HG03354 (cell line): ENCODE measurements at regions not wholly inside any gene's neighbourhood (a gene's known extent, or its start where the extent isn't known, plus 50 kb on each side); places are given as distances from the start of the nearest gene placed in this dataset.
"Not testable (repeated sequence)": the region's sequence is repeated elsewhere in the genome, so short reads cannot be mapped to it uniquely, and the experiment has no call there.

Source experiments
- ATAC-seq: cut with Tn5 transposase; IDR thresholded peaks from one replicate; pipeline ENCODE4 v1.9.1; 2021; ENCODE audit warnings: mild to moderate bottlenecking; ENCODE audit not compliant: unreplicated experiment, poor library complexity, severe bottlenecking

DNA sequence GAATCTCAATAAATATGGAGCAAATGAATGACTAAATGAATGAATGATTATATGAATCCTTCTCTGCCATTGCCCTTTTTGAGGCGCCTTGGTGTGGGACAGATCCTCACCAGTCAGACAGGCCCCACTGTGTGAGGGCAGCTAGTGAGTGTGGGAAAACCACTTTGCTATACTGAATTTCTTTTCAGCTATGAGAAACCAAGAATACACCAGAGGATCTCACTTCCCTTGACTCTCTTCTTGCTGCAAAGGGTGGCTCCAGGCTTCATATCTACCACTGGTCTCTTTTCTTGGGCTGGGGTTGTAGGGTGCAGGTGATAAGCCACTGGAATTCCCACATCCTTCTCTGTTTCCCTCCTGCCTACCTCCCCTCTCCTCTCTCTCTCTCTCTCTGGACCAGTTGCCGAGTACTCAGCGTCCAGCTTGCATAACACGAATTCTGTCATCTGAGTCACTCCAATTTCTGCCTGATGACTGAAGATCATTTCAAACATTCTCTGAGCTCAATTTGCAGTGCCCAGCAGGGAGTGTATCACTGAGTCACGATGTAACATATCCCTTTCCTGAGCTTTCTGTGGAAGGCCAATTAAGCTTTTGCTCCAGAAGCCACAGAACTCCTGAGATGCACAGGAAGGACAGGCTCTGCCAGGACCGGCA lies 304.3 kb upstream of the NCAM1 start:
- ATAC-seq: no peak

DNA sequence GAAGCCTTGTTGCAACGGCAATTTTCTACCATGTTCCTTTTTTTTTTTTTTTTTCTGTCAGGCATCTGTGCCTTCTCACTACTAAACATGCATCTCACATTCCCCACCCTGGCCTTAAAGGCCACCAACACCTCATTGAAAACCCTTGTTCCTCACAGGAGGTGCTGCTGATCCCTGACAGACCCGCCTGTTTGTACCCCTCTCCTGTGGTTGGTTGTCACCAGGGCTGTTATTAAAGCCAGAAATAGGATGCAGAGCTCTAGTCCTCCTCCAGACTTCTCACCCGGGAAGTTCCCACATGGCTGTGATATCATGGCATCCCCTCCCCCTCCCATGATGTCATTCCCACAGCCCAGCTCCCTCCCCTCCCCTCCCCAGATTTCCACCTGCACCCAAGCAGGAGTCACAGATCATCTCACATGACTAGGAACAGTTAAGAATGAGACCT lies 302.8 kb upstream of the NCAM1 start:
- ATAC-seq: no peak

DNA sequence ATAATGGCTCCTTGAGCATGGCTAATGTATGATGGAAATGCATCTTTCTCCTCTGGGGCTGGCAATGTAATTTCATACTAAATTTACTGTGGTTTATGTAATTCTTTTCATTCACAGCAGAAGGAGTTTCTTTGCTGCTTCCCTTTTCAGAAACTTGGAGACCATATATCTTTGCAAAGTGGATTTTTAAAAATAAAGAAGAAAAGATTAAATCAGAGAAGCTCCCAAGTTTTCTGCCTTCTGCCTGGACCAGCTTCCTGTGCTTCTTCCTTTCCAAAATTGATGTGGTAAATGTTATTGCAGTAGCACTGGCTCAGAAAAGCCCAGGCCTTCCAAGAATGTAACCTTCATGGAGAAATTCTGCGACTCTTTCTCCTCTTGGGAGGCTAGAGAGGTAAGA lies 300.1 kb upstream of the NCAM1 start:
- no peak for ATAC-seq

DNA sequence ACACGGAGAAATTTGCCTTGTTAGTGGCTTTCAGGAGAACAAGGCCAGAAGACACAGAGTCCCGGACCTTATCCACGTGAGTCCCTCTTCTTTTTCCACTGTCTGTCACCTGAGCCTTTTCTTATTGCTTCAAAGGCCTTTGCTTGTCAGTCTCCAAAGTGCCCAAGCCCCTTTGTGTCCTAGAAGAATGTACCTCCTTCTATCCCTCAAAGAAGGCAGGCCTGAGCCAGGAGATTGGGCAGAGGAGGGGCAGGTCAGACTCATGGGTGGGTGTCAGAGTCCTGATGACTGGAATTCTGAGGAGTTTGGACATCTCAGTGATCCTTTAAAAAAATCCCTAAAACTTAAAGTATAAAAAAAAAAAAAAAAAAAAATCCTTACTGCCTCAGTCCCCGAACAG lies 299.6 kb upstream of the NCAM1 start:
- no peak for ATAC-seq

DNA sequence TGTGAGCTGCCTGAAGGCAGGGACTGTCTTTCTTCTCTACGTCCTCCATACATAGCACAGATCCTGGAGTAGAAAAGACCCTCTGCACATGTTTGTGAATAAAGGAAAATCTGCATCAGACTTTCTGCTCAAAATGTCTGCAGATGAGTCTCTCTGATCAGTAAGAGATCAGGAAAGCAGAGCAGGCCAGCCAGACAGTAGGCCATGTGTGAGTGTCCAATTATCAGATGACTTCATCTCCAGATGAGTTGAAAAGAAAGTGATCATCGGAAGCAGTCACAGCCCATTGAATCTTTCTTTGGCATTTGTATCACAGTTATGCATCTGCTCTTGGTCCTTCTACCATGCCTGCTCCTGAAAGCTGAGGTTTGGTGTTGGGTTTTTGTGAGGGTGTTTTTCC lies 298.7 kb upstream of the NCAM1 start:
- no peak for ATAC-seq

DNA sequence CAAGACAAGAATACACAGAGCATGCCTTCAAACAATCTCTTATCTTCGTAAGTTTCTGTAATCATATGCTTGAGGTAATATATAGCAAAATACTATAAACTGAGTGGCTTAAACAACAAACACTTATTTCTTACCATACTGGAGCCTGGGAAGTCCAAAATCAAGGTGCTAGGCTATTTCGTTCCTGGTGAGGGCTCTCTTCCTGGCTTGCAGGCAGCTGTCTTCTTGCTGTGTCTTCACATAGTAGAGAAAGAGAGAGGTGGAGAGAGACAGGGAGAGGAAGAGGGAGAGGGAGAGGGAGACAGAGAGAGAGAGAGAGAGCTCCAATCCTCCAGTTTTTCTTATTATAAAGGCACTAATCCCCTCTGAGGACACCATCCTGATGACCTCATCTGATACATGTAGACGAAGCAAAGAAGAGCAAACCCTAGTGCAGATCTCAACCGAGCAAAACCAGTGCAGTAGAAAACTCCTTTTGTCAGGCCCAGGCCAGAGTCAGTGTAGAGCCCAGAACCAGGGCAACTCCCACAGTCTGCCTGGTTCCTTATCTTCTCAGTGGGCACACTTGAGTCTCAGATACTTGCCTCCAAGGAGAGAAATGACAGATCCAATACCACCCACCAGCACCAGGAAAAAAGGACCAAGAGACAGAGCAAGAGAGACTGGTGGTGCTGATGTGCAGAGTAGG lies 297.1 kb upstream of the NCAM1 start:
- no peak for ATAC-seq

DNA sequence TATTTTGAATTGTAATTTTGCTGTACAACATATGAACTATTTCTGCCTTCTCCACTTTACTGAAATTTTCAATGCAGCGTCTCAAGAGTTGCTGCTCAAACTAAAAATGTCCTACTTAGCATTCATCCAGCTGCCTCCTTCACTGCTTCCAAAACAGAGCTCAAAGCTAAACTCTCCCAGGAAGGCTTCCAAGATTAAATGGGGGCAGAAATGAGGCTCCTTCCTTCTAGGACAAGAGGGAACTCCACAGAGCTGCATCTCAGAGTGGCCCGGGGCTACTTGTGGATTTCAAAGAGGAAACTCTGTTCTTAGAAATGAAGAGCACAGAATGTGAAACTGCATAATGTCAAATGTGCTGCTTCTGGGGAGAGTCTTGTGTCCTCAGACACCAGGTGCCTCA lies 295.9 kb upstream of the NCAM1 start:
- no peak for ATAC-seq

DNA sequence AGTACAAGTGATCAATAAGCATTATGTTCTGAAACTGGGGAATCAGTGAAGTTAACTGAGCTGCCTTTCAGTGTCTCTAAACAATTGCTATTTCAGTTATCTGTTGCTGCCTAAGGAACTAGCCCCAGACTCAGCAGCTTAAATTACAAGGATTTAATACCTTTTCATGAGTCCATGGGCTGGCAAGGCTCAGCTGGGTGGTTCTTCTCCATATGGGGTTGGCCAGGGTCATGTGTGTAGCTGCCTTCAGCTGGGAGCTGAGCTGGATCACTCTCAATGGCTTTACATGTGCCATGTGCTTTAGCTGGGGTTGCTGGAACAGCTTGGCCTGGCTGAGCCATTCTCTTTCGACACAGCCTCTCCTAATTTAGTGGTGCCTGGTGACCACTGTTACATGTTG lies 295.0 kb upstream of the NCAM1 start:
- ATAC-seq: no peak

DNA sequence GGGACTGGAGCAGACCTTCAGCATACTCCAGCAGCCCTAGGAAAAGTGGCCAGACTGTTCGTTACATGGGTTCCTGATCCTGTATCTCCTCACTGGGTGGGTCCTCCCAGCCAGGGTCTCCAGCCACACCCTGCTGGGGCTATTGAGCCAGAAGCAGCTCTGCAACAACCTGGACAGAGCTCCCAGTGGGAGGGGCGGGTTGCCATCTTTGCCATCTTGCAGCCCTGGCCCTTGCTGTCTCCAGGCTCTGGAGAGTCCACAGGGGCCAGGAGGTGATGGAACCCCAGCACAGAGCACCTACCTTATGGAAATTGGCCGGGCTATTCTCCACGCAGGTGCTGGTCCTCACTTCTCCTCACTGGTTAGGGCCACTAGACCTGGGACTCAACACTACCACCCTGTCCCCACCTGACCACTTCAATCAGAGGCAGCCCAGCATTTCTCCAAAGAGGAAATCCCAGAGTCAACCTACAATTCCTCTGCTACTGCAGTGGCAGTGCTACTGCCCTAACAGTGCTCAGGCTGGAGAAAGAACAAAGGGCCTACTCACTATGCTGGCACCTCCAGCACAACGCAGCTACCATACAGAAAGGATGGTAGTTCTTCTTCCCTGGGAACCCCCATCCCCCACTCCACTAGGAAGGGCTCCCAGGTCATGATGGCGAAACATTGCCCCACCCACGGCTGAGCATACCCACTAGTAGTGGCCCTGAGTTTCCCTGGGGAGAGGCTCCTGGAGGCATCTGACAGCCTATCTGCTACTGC lies 290.2 kb upstream of the NCAM1 start:
- no peak for ATAC-seq

DNA sequence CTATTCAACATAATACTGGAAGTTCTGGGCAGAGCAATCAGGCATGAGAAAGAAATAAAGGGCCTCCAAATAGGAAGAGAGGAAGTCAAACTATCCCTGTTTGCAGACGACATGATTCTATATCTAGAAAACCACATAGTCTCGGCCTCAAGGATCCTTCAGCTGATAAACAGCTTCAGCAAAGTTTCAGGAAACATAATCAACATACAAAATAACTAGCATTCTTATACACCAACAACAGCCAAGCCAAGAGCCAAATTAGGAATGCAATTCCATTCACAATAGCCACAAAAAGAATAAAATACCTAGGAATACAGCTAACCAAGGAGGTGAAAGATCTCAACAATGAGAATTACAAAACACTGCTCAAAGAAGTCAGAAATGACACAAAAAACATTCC lies 287.8 kb upstream of the NCAM1 start:
- not testable (repeated sequence) for ATAC-seq

DNA sequence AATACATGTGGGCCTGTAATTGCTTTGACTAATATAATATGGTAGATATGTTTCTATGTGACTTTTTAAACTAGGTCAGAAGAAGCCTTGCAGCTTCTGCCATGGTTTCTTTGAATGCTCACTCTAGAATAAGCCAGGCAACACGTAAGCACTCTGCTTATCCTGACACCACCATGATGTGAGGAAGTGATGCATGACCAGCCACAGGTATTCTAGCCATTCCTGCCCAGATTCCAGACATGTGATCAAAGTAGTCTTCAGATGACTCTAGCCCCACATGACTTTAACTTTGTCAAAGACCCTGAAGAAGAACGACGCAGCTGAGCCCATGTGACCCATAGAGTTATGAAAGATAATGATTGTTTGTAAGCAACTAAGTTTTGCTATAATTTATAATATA lies 276.1 kb upstream of the NCAM1 start:
- ATAC-seq: no peak

DNA sequence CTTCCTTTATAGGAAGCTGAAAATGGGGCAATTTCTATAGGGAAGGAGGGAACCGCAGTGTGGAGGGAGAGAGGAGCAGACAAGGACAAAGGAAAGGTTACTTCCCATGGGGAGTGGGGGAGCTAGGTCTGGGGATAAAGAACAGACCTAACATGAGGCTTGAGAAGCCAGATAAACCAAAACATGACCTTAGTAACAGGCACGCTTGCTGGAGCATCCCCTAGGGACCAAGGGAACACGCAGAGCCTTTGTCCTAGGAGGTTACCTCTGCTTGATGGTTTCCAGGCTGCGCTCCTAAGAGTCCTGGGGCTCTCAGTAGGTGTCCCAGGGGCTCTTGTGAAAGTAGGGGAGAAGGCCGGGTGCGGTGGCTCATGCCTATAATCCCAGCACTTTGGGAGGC lies 271.4 kb upstream of the NCAM1 start:
- ATAC-seq: no peak

DNA sequence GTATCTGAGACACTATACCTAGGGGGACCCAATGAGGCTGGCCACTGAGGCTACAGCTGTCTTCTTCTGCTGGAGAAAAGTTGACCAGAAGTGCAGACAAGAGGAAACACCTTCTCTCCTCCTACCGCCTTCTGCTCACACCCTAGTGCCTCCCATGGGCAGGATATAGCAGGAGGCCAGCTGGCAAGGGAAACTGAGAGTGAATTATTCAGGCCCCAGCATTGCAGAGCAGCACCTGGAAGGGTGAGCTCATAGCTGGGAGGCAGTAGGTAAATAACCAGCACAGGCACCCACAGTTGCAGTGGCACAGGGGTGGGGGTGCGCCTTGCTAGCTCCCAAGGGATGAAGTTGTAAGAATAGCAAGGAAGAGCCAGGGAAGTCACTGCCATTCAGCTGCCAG lies 267.4 kb upstream of the NCAM1 start:
- ATAC-seq: no peak

DNA sequence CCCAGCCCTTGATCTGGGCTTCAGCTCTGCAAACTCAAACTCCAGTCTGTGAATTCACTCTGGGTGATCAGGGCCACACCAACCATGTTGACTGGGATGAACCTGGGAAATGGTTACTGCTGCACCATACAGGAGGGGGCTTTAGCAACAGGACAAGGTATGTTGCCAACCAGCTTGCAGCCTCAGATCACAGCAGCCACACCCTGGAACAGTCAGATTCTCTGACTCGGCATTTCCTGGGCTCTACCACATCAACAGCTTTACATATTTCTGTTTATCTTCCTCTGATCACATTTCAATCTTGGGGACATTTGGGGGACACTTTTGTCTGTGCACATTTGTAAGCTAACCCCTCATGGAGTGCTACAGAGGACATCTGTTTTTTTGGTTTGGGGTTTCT lies 267.0 kb upstream of the NCAM1 start:
- ATAC-seq: no peak

DNA sequence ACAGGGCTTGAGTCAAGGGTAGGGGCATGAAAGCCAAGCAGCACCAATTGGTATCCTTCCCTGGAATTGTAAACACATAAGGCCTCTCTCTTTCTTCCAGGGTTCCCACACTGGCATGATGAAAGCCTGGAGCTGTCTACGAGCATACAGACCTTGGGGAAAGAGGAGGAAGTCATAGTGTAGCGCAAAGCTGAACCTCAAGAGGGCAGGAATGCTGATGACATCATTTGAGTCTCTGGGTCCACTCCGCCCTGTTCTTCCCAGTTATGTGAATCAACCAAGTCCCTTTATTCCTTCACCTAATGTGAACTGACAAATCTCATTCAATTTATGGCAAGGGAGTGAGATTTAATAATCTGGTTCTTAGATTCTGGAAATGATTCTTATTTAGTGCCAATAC lies 266.4 kb upstream of the NCAM1 start:
- ATAC-seq: no peak

DNA sequence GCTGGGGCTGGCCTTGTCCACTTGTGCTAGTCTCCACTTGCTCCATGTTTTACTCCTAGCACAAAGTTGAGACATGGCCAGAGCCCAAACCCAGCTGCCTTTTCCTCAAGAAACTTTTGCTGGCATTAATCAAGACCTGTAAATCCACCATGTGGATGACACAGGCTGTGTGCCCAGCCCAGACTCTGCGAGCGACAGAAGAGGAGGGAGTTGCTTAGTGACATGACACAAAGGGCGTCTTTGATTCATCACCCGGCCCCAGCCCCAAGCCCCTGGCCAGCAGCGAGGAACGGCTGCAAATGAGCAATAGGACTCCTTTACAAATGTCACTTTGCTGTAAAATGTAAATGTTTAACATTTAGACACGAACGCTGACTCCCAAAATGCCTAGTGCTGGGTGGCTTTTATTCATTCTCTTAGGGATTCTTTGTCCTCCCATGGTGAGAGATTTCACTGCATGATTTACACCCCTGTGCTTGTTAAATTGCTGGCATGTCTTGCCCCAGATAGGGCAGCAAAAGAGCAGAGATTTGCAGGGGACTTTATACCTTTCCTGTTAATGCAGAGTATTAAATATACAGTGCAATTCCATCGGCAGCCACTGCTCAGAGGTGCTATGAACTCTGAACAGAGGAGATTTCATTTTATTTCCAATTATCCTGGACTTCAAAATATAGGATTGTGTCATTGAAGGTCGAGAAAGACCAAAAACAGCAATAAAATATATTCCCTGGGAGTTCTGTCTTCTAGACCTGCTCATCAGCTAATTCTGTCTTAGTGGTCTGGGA lies 263.6 kb upstream of the NCAM1 start:
- ATAC-seq: no peak

DNA sequence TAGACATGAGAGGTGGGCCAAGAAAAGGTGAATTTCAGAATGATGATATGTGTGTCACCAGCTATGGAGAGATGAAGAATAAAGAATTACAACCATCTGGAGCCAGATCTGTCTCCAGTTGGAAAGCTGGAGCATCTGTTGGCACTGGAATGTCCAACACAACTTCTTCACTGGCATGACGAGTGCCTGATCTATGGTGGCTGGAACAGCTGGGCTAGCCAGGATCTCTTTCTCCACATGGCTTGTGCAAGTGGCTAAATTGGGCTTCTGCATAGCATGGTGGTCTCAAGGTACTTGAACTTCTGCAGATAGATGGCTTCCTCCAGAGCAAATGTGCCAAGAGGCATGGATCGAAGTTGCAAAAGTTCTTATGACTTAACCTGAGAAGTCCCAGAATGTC lies 256.1 kb upstream of the NCAM1 start:
- no peak for ATAC-seq

DNA sequence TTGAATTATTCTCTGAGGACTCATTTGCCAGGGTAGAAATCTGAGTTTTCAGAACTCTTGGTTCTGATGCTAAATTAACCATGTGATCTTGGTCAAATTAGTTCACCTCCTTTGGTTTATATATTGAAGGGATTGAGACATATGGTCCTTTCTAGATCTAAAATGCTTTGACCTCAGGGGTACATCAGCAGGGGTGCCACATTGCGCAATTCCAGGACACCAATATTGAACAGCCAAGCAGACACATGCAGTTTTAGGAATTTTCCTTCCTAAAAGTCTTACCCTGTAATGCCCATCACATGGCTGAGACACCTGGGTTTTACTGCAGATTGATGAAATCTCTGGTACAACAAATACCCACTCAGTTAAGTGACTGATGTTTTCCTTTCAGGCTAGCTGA lies 254.4 kb upstream of the NCAM1 start:
- ATAC-seq: no peak

DNA sequence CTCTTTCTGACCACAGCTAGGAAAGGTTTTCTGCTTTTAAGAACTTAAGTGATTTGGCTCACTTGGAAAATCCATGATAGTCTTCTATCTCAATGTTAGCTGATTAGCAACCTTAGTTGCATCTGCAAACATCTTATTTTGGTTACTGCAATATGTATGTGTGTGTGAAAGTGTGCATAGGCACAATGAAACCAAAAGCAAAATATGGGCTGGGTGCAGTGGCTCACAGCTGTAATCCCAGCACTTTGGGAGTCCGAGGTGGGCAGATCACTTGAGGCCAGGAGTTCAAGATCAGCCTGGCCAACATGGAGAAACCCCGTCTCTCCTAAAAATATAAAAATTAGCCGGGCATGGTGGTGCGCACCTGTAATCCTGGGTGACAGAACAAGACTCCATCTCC lies 246.9 kb upstream of the NCAM1 start:
- not testable (repeated sequence) for ATAC-seq

DNA sequence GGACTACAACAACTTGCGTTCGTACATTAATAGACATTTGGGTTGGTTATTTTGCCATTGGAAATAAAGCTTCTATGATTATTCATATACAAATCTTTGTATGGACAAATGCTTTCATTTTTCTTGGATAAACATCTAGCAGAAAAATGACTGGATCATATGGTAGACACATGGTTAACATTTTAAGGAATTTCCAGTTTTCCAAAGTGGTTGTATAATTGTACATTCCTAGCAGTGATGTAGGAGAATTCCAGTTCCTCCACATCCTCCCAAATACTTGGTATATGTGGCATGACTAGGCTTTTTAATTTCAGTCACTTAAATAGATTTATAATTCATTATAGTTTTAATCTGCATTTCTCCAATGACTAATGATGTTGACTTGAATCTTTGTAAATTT lies 246.2 kb upstream of the NCAM1 start:
- ATAC-seq: no peak
